DLD1 (cell line): ENCODE measurements at regions not wholly inside any gene's neighbourhood (a gene's known extent, or its start where the extent isn't known, plus 50 kb on each side); places are given as distances from the start of the nearest gene placed in this dataset.
"Not testable (repeated sequence)": the region's sequence is repeated elsewhere in the genome, so short reads cannot be mapped to it uniquely, and the experiment has no call there.

ENCODE experiments used
- in situ Hi-C: cut with HindIII; loops from 2 replicates; pipeline ENCODE4 v1.10.0; 2017; ENCODE audit warnings: low sequenced_read_pairs

DNA sequence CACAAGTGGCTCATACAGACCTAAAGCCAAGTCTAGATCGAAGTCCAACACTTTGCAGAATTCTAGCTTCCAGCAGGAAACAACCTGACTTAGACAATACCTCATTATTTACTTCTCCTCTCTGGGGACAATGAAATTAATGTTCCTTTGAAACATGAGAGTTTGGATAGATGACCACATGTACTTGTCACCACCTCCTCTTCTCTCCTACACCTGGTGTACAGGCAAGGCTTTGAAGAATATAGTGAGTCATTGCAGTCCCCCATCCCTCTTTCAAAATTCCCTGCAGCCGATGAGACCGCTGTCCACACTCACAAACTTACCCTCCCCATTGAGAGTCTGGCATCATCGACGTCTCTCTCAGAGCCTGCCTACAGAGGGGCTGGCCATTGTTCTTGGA lies 189.0 kb upstream of the HES1 start:
- in situ Hi-C loops, result no loop called here

- in situ Hi-C loops, result no loop called here
Measured at GRCh38 chr3:193947596-193947995, 188.4 kb upstream of the HES1 start.

DNA sequence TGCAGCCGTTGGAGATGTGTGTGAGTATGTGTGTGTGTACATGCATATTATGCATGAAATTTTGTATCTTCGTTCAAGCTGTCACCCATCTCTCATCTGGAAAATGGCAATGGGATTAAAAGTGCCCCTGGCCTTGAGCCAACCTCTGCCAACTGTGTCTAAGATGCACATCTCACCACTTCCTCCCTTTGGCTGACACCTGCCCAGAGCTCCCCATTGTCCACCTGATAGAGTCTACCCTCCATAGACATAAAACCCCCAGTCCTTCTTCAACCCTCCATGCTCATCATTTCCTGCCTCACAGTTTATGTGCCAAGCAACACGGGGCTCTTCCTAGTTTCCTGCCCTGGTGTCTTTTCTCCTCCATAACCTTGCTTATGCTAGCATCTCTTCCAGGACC lies 187.5 kb upstream of the HES1 start:
- in situ Hi-C loops, result no loop called here

DNA sequence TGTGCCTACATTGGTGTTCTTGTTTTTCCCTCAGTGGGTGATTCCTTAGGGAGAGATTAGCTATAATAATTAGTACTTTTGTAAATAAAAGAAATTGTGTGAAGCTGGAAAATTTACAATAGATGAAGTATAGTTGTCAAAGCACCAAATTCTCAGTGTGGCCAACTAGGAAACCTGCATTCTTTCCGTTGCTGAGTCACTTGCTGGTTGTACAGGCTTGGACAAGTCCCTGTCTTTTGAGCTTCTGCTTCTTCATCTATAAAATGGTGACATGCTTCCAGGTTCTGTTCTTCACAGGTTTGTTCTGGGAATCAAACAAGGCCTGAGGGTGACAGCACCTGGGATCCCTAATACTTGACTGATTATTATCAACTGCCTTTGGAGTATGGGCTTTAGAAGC lies 184.1 kb upstream of the HES1 start:
- in situ Hi-C loops, result no loop called here

GRCh38 chr3:193954752-193955151 lies 181.2 kb upstream of the HES1 start:
- in situ Hi-C loops, result no loop called here

GRCh38 chr3:193955719-193956118 lies 180.2 kb upstream of the HES1 start:
- in situ Hi-C loops, result no loop called here

GRCh38 chr3:193959861-193960260 lies 176.1 kb upstream of the HES1 start:
- in situ Hi-C loops, result no loop called here

GRCh38 chr3:193960487-193961274 lies 175.3 kb upstream of the HES1 start:
- in situ Hi-C loops, result no loop called here

GRCh38 chr3:193962986-193963685 lies 172.8 kb upstream of the HES1 start:
- in situ Hi-C loops, result no loop called here

- in situ Hi-C loops, result no loop called here
Measured at GRCh38 chr3:193963808-193964516, 172.0 kb upstream of the HES1 start.

DNA sequence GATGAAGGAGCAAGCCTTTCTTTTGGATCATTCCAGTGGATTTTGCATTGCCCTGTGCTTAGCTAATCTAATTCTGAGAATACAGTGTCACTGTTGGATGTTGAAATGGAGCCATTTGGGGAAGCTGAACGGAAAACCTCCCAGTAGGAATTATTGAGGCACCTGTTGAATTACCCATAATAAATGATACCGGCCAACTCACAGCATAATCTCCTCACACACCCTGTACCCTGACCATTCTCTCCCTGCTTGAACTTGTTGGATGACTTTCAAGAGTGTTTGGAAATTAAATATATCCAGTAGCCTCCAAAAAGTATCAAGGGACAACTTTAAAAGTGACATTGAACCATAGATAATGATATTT lies 171.4 kb upstream of the HES1 start:
- in situ Hi-C loops, result no loop called here

GRCh38 chr3:193968380-193968974 lies 167.5 kb upstream of the HES1 start:
- in situ Hi-C loops, result no loop called here

DNA sequence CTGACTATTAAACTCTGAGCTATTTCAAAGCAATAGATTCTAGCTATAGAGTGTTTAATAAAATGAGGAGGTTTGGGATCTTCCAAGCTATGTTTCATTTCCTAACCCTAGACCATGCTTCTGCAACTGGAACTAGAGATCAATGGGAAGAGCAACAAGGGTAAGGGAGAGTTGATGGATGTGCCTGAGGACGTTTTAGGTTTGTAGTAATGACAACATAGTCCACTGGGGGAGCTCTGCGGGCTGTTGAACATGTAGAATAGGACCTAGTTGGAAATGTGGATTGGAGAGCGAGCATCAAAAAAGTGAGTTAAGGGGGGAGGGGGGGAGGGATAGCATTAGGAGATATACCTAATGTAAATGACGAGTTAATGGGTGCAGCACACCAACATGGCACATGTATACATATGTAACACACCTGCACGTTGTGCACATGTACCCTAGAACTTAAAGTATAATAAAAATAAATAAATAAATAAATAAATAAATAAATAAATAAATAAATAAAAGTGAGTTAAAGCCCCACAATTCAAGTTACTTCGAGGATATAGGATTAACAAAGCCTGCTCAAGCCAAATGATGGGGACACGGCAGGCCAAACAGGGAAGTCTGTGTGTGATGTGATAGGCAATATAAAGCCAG lies 165.7 kb upstream of the HES1 start:
- in situ Hi-C loops, result not testable (repeated sequence)

- in situ Hi-C loops, result no loop called here
Measured at GRCh38 chr3:193970773-193971206, 165.2 kb upstream of the HES1 start.

DNA sequence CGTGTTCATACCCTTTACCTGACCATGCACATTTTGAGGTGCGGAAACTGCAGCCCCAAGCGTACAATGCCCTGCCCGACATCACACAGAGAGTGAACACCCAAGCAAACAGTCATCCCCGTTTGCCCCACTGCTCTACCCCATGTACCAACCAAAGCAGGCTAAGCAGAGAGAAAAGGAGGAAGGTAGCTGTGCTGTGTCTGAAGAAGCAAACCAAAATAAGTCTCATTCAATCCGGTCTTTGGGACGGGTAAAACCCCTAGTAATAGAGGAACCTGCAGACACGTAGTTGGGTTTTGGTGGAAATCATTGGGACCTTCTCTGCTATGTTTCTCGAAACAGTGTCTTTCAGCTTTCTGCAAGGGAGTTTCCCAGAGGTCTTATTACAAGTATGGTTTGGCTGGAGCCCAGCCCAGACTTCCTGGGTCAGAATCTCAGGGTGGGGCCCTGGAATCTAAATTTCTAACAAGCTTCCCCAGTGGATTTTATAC lies 164.6 kb upstream of the HES1 start:
- in situ Hi-C loops, result no loop called here

GRCh38 chr3:193971966-193972365 lies 164.0 kb upstream of the HES1 start:
- in situ Hi-C loops, result no loop called here

DNA sequence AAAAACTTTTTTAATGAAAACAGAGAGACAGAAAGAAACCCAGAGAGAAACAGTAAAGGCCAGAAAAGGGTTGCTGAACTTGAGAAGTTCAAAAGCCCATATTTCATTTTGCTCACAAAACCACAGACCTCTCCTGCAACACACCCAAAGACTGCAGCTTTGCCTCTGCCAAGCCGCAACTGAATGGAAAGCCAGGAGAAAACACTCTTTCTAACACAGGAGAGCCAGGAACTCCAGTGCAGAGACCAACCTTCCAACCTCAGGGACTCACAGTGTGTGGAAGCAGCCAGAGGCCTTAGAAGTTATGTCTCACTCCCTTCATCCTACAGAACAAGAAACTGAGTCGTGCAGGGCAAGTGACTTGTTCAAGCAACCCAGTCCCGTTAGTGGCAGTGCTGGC lies 163.1 kb upstream of the HES1 start:
- in situ Hi-C loops, result no loop called here

GRCh38 chr3:193974191-193974652 lies 161.7 kb upstream of the HES1 start:
- in situ Hi-C loops, result no loop called here

- in situ Hi-C loops, result no loop called here
Measured at GRCh38 chr3:193974671-193975535, 161.0 kb upstream of the HES1 start.

DNA sequence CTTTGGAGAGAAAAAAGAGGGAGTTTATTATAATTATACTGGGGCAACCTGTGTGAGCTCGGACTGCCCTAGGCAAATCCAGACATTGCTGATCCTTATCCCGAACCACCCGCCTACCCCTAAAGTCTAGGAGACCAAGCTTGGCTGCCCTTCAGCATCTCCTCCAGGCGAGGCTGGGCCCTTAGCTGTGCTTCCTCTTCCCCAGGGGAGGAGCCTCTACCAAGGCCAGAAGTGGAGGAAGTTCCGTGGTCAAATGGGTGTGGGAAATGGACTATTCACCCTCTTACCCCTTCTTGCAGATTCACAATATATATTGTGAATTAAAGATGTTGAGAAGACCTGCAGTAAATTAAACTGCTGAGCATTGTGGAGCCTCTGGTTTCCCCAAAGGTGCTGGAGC lies 158.3 kb upstream of the HES1 start:
- in situ Hi-C loops, result no loop called here
